ENCODE measurements at regions not wholly inside any gene's neighbourhood (a gene's known extent, or its start where the extent isn't known, plus 50 kb on each side); places are given as distances from the start of the nearest gene placed in this dataset.
A peak's percentile ranks its signal among the peaks of the same experiment; 100 is the strongest.

GRCh38 chr2:66689456-66690051 lies 254.6 kb downstream of the MEIS1 start:
- no peak for TF ChIP-seq CTCF (IDR thresholded peaks at IDR 0.05)
- TF ChIP-seq POLR2A (IDR thresholded peaks at IDR 0.05; ENCODE audit: low read depth): no peak
- peak in 1 of 2 donors; percentile 28 for TF ChIP-seq POLR2AphosphoS5 (IDR thresholded peaks at IDR 0.05)
- no peak for TF ChIP-seq EP300 (IDR thresholded peaks at IDR 0.05)

Data from esophagus muscularis mucosa (tissue), 4 donors.